GM13977 (cell line): ENCODE measurements at regions not wholly inside any gene's neighbourhood (a gene's known extent, or its start where the extent isn't known, plus 50 kb on each side); places are given as distances from the start of the nearest gene placed in this dataset.
"Not testable (repeated sequence)": the region's sequence is repeated elsewhere in the genome, so short reads cannot be mapped to it uniquely, and the experiment has no call there.

Source experiments
- DNase-seq: peaks from one replicate; pipeline ENCODE4 v3.0.0; 2012; ENCODE audit warnings: low spot score
- CTCF ChIP-seq: IDR thresholded peaks from 2 replicates; pipeline ENCODE4 v1.5.1; 2012; ENCODE audit warnings: mild to moderate bottlenecking, control low read depth; ENCODE audit not compliant: insufficient read depth; ENCODE audit errors: extremely low read depth, missing control alignments
- in situ Hi-C: fragments of 300-500 bp; cut with MboI; formaldehyde crosslinking; loops from one replicate; pipeline ENCODE4 v1.12.0; 2022; ENCODE audit warnings: low sequenced_read_pairs, low pct_unique_long_range_greater_than_20kb, mixed read lengths, inconsistent platforms; ENCODE audit not compliant: unreplicated experiment

GRCh38 chrX:64782923-64783322 is 193.3 kb downstream of the ZC4H2 start:
- no peak for DNase-seq
- in situ Hi-C loops: no loop called here
- no peak for TF ChIP-seq CTCF

- in situ Hi-C loops: no loop called here
- TF ChIP-seq CTCF: no peak
- no peak for DNase-seq
These were observed 218.2 kb downstream of the ZC4H2 start for GRCh38 chrX:64758047-64758446.

- no peak for DNase-seq
- TF ChIP-seq CTCF: no peak
- in situ Hi-C loops: no loop called here
These were observed 236.4 kb downstream of the ZC4H2 start for GRCh38 chrX:64739792-64740378.

GRCh38 chrX:64698317-64698716 is 277.9 kb downstream of the ZC4H2 start:
- DNase-seq: no peak
- no peak for TF ChIP-seq CTCF
- in situ Hi-C loops: no loop called here

- in situ Hi-C loops, DNase-seq: not testable (repeated sequence)
These were observed 280.9 kb downstream of the ZC4H2 start for GRCh38 chrX:64695372-64695771.

- in situ Hi-C loops: no loop called here
- no peak for TF ChIP-seq CTCF
- DNase-seq: no peak
These were observed 267.6 kb upstream of the MTMR8 start for GRCh38 chrX:64662876-64663275.

- in situ Hi-C loops, DNase-seq: not testable (repeated sequence)
These were observed 262.0 kb upstream of the MTMR8 start for GRCh38 chrX:64657229-64657628.

GRCh38 chrX:64642482-64642881 is 247.2 kb upstream of the MTMR8 start:
- peak; percentile 60 for TF ChIP-seq CTCF
- in situ Hi-C loops: no loop called here
- DNase-seq: peak; percentile 4
